ENCODE measurements at regions not wholly inside any gene's neighbourhood (a gene's known extent, or its start where the extent isn't known, plus 50 kb on each side); places are given as distances from the start of the nearest gene placed in this dataset.

GRCh38 chrX:95662200-95662599, 1022.4 kb upstream of the DIAPH2 start:
- no peak overlapping the region for H3K27ac ChIP-seq
- TF ChIP-seq CTCF (conservative IDR thresholded peaks at IDR 0.05) = no peak

- TF ChIP-seq CTCF (conservative IDR thresholded peaks at IDR 0.05) = no peak
- H3K27ac ChIP-seq = no peak overlapping the region
Measured at GRCh38 chrX:95666056-95666455, 1018.6 kb upstream of the DIAPH2 start.

GRCh38 chrX:95675011-95675410, 1009.6 kb upstream of the DIAPH2 start:
- no peak overlapping the region for H3K27ac ChIP-seq
- no peak for TF ChIP-seq CTCF (conservative IDR thresholded peaks at IDR 0.05)

- H3K27ac ChIP-seq = no peak overlapping the region
Measured at GRCh38 chrX:95675794-95676193, 1008.8 kb upstream of the DIAPH2 start.

GRCh38 chrX:95678679-95679078, 1006.0 kb upstream of the DIAPH2 start:
- no peak for TF ChIP-seq CTCF (conservative IDR thresholded peaks at IDR 0.05)
- H3K27ac ChIP-seq = no peak overlapping the region

More at GRCh38 chrX:95675794-95676193, 1008.8 kb upstream of the DIAPH2 start:
- no peak for TF ChIP-seq CTCF (conservative IDR thresholded peaks at IDR 0.05)

- TF ChIP-seq CTCF (conservative IDR thresholded peaks at IDR 0.05) = no peak
- H3K27ac ChIP-seq = no peak overlapping the region
Measured at GRCh38 chrX:95693365-95693764, 991.3 kb upstream of the DIAPH2 start.

GRCh38 chrX:95703696-95704095, 980.9 kb upstream of the DIAPH2 start:
- TF ChIP-seq CTCF (conservative IDR thresholded peaks at IDR 0.05) = no peak
- H3K27ac ChIP-seq = no peak overlapping the region

GRCh38 chrX:95716841-95717240, 967.8 kb upstream of the DIAPH2 start:
- no peak for TF ChIP-seq CTCF (conservative IDR thresholded peaks at IDR 0.05)
- no peak overlapping the region for H3K27ac ChIP-seq
